Epidermal melanocyte (primary cell): ENCODE measurements at regions not wholly inside any gene's neighbourhood (a gene's known extent, or its start where the extent isn't known, plus 50 kb on each side); places are given as distances from the start of the nearest gene placed in this dataset.
"Not testable (repeated sequence)": the region's sequence is repeated elsewhere in the genome, so short reads cannot be mapped to it uniquely, and the experiment has no call there.

Experiments used
- DNase-seq: peaks from one replicate; pipeline ENCODE4 v3.0.0; 2011; ENCODE audit warnings: low spot score; ENCODE audit not compliant: insufficient read length

DNA sequence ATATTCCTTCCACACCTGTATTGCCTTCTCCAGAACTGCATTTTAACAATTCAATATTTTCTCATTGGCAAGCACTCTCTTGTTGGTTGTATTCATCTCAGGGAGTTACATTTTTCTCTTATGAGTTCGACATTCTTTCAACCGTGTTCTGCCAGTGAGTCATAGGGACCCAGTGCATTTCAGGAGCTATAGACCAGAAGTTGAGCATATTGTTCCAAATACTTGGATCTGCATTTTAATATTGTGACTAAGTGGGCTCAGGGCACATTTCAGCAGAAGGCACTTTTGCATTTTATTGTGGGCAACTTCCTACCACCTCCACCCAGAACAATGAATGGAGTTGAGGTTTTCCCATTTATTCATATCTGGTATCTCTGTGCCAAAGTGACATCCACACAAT, 132.8 kb downstream of the TNFSF18 start:
- peak; percentile 75 for DNase-seq

DNA sequence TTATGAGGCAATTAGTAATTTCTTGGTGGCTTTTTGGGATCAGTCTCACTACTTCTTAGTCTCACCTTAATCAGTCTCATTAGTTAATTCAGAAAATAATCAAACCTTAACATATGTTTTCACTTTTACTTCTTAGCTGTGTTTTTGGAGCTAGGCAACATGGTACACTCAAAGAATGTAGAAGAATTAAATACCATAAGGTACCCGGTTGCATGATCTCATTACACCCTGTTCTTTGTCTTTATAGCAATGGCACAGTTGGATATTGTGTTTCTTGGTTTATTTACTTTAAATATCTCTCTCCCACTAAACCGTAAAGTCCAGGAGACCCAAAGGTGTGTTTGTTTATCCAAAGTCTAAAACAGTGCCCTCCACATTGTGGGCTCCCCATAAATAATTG, 132.3 kb downstream of the TNFSF18 start:
- no peak for DNase-seq

DNA sequence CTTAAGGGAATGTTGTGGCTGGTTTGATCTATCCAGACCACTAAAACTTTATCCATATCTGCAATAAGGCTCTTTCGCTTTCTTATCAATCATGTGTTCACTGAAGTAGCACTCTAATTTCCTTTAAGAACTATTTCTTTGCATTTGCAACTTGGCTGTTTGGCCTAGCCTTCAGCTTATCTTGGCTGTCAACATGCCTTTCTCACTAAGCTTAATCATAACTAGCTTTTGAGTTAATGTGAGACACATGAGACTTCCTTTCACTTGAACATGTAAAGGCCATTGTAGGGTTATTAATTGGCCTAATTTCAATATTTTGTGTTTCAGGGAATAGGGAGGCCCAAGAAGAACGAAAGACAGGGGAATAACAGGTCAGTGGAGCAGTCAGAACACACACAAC, 124.7 kb downstream of the TNFSF18 start:
- no peak for DNase-seq

DNA sequence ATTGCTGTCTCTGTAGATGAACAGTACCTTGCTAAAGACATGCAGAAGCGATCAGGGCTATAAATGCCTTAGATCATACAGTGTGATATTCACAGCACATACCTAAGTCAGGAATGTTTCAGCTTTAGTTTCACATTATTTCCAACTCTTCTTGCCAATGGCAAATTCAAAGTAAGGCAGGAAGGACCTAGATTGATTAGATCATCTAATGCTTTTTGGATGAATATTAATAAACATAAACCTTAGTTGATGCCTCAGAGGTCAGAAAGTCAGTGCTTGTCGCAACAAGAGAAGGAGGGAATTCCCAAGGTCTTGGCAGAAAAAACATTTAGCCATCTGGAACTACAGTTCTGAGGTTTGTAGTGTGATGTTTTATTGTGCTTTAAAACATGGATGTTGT, 122.3 kb downstream of the TNFSF18 start:
- no peak for DNase-seq

DNA sequence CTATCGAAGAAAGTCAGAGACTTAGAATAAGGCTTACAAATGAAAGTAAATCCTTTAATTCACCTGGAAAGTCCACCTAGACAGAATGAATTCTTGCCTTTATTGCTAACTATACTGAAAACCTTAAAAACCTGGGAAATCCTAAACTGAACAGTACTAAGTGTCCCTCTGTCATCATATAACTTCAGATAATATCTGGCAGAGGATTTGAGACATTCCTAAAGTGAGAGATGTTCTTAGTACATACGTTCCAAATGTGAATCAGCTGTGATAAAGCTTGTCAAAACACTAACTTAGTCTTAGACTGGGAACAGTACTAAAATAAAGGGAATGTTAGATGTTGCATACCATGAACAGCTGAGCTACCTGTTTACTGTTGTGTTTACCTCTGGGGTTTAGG, 121.7 kb downstream of the TNFSF18 start:
- no peak for DNase-seq

DNA sequence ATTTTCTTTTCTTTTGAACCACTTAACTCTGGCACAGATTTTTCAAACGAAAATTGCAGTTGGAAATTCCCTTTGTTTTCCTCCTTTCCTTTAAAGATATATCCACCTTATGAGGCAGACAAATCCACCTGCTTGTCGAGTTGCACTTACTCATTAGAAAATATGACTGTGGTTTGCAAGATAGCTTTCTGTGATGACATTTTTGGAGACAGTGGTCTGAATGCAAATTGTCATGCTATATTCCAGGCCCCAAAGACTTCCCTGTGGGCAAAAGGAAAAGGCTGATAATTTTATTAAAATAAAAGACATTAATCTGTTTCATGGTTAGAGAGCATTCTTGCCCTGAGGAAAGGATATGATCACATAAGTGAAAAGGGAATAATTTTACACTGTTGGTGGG, 120.6 kb downstream of the TNFSF18 start:
- no peak for DNase-seq

DNA sequence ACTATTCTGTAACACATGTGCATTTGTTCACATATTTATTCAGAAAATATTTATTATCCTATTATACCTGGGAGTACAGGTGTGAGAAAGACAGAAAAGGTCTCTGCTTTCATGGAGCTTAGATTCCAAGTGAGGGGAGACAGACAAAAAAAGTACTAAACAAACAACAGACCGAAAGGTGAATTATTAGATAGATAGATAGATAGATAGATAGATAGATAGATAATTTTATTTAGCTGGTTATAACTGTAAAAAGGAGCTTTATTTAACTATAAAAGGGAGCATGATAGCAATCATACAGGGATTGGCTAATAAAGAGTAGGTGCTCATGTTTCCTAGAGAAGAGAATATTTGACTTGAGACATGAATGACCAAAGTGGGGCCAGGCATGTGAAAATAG, 119.4 kb downstream of the TNFSF18 start:
- no peak for DNase-seq

DNA sequence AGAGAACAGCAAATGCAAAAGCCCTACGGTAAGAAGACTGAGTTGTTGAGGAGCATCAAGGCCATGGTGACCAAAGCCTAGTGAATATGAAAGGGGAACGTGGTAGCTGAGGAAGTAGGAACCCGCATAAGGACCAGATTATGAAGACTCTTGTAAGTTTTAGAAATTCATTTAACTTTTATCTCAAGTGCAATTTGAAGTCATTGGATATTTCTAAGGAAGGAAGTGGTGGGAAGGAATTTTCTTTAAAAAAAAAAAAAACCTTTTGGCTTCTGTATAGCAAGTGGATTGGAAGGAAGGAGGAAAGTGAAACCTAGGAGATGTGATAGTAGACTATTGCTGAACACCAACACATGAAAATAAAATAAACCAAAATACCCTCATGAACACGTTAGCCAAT, 119.0 kb downstream of the TNFSF18 start:
- no peak for DNase-seq

DNA sequence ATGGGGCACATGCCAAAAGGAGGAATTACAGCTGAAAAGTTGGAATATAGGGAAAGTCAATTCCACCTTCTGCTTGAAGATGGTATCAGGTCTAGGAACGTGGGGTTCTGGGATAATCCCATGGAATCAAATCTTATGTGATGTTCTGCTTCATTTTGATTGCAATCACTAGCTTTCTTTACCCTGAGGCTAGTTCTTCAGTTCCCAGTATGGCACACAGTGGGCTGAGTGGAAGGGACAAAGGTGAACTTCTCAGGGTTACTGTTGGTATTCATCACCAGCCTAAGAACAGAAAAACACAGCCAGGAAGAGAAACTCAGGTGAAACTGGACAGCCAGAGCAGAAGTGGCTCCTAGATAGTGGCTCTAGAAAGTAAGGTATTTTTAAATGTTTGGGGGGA, 117.8 kb downstream of the TNFSF18 start:
- no peak for DNase-seq

DNA sequence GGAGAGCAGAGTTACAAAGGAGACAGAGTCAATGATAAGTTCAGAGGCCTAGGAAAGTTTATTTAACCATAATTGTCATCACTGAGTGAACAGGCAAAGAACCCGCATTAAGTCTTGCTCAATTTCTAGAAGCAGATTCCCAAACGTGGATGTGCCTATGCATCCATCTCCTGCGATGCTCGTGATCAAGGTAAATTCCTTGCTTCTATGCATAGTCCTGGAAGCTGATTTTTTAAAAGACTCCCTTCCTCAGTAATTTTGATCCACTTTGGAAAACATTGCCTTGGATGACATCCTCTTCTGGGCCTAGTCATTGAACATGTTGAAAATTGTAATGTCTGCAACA, 116.4 kb downstream of the TNFSF18 start:
- no peak for DNase-seq

DNA sequence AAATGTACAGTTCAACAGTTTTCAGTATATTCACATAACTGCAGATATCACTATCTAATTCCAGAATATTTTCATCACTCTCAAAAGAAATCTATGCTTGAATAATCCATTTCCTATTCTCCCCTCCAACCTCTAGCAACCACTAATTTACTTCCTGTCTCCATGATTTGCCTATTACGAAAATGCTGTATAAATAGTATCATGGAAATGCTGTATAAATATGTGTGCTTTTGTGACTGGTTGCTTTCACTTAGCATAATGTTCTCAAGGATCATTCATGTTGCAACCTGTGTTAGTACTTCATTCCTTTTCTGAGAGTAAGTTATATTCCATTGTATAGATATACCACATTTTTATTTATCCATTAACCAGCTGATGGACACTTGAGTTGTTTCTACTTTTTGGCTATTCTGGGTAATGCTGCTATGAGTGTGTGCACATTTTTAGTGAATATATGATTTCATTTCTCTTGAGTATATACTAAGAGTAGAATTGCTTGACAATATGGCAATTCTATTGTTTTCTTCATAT, 115.6 kb downstream of the TNFSF18 start:
- DNase-seq, result no peak

DNA sequence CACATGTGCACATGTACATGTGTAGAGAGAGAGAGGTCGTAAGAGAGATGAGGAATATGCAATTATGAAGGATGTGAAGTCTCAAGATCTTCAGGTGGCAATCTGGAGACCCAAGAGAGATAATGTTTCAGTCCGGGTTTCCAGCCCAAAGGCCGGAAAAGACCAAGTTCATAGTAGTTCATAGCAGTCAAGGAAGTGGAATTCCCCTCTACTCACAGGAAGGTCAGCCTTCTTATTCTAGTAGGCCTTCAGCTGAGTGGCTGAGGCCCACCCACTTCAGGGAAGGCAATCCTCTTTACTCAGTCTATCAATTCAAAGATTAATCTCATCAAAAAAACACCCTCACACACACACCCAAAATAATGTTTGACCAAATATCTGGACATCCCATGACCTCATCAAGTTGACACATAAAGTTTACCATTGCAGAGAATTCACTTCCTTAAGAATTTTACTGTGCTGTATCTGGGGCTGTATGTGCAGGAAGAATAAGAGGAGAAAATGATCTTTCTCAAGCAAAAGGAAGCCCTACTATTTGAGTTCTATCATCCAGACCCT, 114.6 kb downstream of the TNFSF18 start:
- no peak for DNase-seq

DNA sequence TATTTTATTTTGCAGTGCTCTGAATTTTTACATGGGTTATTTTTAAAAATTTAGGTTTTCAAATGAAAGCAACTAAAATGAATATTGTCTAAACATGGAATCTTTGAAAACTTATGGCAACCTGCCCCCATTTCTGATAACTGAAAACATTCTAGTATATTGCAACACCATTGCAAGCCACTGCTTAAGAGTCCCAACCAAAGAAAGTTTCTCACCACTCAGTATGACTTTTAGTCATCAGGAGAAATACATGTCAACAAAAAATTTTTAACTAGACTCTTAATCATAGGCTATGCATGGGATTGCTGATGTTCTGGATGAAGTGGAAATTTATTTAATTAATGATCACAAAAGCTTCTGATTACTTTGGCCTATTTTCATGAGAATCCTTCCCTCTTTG, 112.1 kb downstream of the TNFSF18 start:
- DNase-seq, result no peak

DNA sequence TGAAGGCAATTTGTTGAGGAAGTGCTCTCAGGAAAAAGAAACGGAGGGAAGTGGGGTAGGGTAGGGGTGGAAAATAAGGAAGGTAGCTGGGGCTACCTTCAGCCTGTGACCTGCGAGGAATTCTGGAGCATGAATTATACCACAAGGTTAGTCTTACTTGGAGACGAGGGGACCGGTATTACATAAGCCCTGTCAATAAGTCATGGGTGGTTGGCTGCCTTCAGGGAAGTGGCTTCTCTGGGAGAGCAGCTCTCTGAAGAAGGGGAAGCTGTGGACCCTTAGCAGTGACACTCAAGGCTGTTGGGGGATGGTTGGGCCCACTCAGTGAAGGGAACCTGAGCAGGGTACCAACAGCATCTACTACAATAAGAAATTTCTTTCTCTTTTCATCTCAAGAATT, 111.3 kb downstream of the TNFSF18 start:
- DNase-seq, result no peak

DNA sequence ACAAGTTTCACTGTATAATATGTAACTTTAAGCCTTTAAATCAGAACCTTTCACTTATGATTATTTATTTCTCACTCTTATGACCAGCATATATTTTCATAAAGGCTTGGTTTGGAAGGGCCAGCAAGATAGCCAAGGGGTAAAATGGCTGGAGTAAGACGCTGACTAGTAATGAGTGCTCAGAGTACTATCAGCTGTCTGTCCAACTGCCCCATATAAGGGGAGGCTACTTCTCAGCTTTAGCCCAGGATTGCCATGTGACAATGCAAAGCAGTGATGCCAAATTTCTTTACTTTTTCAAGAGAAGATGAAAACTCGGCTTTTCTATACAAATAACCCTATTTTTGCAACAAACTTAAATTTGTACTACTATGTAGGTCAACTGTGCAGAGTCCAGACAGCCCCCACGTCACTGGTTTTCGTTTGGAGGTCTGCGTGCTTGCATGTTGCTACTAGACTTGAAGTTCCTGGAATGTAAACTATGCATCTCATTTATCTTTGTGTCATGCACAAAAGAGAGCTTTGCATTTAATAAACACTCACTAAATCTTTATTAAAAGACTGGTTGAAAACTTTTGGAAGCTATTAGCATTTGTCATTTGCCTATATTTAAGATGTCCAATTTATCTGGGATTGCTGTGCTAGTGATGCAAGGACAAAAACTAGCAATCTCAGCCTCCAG, 110.4 kb downstream of the TNFSF18 start:
- no peak for DNase-seq

DNA sequence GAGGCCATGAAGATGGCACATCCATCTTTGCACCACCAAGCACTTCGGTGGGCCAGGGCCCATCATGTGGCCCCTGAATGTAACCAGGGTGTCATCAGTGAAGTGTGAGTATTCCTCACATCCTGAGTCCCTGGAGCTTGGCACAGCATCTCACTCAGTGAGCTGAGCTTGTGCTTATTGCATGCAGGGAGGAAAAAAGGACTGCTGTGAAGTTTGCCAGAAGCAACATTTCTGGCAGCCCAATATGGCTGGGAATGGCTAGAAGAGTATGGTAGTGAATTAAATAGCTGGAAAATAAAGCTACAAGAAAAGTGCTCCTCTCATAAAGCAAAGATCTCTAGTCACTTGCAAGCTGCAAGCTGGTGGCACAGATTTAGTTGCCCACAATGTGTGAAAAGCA, 109.3 kb downstream of the TNFSF18 start:
- DNase-seq, result no peak

DNA sequence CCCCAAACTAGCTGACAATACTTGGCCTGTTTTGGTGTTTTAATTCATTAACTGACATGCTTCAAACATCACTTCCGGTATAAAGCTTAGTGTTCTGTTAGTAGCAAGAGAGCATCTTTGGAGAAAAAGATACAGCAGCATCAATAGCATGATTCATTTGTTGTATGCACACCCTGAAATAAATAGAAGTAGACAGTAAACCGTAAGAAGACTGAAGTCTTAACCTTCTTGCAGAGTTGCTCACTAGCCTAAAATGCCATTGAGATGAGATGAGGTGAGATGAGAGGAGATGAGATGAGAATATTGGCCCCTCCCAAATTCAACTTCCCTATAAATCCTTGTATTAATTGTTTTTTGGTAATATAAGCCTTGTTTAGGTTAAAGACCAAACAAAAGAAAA, 108.8 kb downstream of the TNFSF18 start:
- DNase-seq, result no peak

DNA sequence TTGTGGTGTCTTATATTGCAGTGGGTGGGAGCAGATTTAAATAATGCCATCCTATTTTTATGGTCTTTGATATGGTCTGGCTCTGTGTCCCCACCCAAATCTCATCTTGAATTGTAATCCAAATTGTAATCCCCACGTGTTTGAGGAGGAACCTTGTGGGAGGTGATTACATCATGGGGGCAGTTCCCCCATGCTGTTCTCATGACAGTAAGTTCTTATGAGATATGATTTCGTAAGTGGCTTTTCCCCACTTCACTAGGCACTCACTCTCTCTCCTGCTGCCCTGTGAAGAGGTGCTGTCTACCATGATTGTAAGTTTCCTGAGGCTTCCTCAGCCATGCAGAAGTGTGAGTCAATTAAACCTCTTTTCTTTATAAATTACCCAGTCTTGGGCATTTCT, 107.6 kb downstream of the TNFSF18 start:
- DNase-seq, result not testable (repeated sequence)

DNA sequence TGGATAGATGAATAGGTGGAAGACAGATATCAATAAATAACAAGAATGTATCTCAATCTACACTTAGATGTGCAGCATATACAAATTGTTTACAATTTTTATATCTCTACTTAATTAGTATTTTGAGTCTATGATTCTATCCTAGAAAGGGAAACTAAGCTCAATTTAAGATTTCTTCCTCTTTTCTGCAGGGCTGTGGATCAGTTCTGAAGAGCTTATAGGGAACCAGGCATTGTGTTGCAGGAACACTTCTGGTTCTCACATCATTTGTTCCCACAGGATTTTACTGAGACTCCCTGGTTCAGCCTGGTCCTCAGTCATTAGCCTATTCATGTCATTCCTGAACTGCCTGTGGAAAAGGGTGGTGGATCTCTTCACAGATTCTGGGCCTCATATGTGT, 105.8 kb downstream of the TNFSF18 start:
- no peak for DNase-seq

DNA sequence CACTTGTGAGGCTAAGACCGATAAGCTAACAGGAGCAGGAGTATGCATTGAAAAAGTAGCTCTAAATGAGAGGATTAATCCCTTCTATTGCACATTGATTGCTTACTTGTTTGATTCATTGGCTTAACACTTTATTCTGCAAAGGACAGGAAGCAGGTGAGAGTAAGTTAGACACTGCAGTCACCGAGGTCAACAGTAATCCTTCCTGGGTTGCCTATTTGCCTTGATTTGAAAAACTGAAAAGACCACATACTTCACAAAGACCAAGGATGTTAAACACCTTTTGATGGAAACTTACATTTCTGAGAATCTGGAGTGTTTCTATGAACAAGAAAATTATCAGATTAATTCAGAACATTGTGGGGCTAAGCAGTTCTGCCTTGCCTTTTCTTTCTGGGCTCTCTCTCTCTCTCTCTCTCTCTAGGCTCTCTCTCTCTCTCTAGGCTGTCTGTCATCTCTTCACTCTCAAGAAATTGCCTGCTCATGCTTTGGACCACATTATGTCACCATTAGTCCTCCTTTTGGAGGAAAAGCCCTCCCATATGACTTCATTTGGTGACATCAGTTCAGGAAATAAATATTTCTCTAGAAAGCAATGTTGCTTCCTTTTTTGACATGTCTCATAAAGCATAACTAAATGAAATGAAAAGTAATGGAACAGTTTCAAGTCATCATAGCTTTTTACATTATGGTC, 103.8 kb downstream of the TNFSF18 start:
- DNase-seq, result no peak

DNA sequence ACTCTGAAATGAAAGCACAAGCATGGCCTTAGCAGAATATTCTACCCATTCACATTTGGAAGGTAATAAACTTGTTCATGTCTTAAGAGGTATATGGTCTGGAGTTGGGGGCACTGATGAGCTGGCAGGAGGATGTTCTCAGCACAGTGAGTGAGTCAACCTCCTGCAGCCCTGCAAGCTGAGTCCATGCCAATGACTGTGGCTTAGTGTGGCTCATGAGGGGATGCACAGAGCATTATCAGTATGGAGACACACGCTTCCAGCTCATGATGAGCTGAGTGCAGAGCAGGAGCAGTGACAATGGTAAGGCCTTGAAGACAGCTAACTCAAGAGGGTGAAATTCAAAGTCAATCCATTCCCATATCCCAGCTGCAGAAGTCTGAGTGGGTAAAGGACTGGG, 102.3 kb downstream of the TNFSF18 start:
- DNase-seq, result no peak

DNA sequence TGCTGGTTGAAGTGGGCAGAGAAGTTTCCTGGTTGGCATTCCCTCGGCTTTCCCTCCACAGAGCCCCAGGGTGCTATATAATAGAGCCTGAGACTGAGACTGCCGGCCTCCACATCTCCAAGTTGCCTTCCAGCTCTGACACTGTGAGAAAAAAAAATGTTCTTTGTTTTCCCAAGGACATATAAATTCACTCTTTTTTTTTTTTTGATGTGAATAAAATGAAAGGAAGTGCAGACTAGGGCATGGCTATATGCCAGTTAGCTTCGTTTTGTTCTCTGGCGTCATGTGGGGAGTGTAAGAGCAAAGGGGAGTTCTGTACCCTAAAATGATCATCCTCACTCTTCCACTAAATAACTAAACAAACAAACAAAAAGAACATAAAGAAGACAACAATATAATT, 101.6 kb downstream of the TNFSF18 start:
- no peak for DNase-seq

DNA sequence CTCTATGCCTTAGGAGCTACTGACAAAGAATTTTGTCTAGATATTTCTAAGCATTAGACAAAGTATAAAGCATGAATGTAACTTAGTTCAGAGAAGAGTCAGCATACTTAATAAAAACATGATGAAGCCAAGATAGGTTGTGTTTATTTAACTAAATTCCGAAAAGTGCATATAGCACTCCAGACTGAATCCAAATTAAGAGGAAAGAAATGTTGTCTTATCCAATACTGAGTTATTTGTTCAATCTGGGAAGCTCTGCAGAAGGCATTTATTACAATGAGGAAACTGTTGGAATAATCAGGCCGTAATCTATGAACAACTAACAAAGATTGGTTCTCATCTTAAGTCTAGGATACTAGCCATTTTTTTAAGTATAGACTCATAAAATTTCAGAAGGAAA, 100.2 kb downstream of the TNFSF18 start:
- no peak for DNase-seq
